IPS-20b (cell line): ENCODE measurements at regions not wholly inside any gene's neighbourhood (a gene's known extent, or its start where the extent isn't known, plus 50 kb on each side); places are given as distances from the start of the nearest gene placed in this dataset.

Source experiments
- H3K27ac ChIP-seq: one replicate; pipeline ENCODE4 v1.5.1; 2013; ENCODE audit warnings: low read length
- H3K27me3 ChIP-seq: 2 replicates; pipeline ENCODE4 v1.6.1; 2013; ENCODE audit warnings: mild to moderate bottlenecking, low read length, inconsistent platforms; ENCODE audit not compliant: insufficient read depth
- H3K36me3 ChIP-seq: 2 replicates; pipeline ENCODE4 v1.6.1; 2013; ENCODE audit warnings: low read depth, mild to moderate bottlenecking, inconsistent platforms, low read length, moderate library complexity; ENCODE audit not compliant: insufficient read depth
- H3K4me1 ChIP-seq: 2 replicates; pipeline ENCODE4 v1.6.1; 2013; ENCODE audit warnings: mild to moderate bottlenecking, control low read depth, inconsistent platforms, low read length, moderate library complexity; ENCODE audit not compliant: insufficient read depth
- H3K4me3 ChIP-seq: 2 replicates; pipeline ENCODE4 v1.5.1; 2013; ENCODE audit warnings: mild to moderate bottlenecking, low read length, inconsistent platforms
- H3K9ac ChIP-seq: 2 replicates; pipeline ENCODE4 v1.6.1; 2013; ENCODE audit warnings: low read depth, mild to moderate bottlenecking, inconsistent platforms, low read length, moderate library complexity
- H3K9me3 ChIP-seq: 2 replicates; pipeline ENCODE4 v1.6.1; 2013; ENCODE audit warnings: mild to moderate bottlenecking, low read depth, low read length, inconsistent platforms; ENCODE audit not compliant: insufficient read depth

DNA sequence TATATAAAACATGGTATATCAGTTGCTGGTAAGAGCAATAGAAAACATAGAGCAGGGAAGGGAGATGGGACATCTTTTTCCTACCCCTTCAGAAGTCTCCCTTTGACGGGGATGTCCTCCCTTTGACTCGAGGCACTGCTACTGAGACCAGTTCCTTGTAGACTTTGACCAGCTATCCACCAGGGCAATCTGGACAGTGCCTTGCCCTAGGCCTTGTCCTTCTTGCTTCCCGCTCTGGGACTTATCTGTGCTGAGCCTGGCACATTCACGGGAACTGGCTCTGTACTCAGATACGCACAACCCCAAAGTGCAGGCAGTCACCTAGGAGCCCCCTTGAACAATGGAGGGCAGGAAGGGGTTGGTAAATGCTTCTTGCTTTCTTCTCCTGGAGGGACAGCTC, 116.6 kb upstream of the ANKH start:
- no peak overlapping the region for H3K4me3 ChIP-seq
- no peak overlapping the region for H3K27ac ChIP-seq
- no peaks in the 10 kb centered on the region for H3K9me3 ChIP-seq
- H3K4me1 ChIP-seq: no peaks in the 10 kb centered on the region
- H3K9ac ChIP-seq: no peak overlapping the region
- no peaks in the 10 kb centered on the region for H3K27me3 ChIP-seq
- no peaks in the 10 kb centered on the region for H3K36me3 ChIP-seq

DNA sequence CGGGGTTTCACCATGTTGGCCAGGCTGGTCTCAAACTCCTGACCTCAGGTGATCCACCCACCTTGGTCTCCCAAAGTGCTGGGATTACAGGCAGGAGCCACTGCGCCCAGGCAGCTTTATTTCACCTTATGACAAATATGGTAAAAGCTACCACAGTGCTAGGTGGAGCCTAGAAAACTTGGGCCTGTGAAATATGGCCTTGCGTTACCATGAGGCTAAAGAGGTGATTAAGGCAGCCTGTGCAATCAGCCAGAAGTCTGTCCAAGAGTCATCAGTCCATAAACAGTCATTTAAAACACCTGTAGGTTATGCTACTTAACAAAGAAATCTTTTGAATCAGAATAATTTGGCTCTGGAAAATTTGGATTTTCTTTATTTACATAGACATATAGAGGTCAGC, 114.8 kb upstream of the ANKH start:
- no peak overlapping the region for H3K27ac ChIP-seq
- no peaks in the 10 kb centered on the region for H3K27me3 ChIP-seq
- no peak overlapping the region for H3K4me3 ChIP-seq
- no peaks in the 10 kb centered on the region for H3K36me3 ChIP-seq
- H3K9ac ChIP-seq: no peak overlapping the region
- no peaks in the 10 kb centered on the region for H3K4me1 ChIP-seq
- no peaks in the 10 kb centered on the region for H3K9me3 ChIP-seq

DNA sequence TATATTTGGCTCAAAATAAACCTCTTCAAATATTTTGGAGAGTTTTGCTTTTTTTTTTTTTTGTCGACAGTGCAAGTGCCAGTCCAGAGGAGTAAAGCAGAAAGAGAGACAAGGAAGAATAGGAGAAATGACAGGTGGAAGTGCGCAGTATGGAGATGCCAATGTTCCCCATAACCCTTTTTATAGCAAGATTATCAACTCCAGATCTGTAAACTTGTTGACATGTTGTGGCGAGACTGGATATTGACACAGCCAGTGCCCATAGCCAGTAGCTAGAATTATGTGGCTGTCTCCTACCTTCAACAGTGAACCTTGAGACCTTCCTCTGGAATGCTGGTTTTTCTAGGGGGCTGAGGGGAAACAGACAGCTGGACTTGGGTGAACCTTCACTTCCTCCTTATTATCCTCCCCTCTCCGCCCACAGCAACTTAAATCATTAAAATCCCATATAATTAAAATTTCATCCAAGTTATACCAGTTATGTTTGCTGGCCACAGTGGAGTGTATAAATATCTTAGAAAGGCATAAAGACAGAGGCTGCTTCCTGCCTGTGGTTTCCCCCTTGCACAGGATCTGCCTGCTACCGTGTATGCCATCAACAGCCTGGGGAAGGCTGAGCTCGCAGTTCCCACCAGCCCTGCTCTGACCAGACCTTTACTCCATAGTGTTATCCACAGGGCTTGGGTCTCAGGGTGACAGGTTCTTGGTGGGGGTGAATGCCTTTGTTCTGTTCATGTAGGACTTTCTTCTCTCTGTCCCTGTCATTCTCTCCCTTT, 112.3 kb upstream of the ANKH start:
- Histone ChIP-seq H3K27me3 (no peaks in the 10 kb centered on the region), H3K4me1 (no peaks in the 10 kb centered on the region), H3K27ac (no peak overlapping the region), H3K4me3 (no peak overlapping the region), H3K9me3 (peaks cover 7% of the 10 kb centered on the region), H3K36me3 (no peaks in the 10 kb centered on the region), H3K9ac (no peak overlapping the region)

DNA sequence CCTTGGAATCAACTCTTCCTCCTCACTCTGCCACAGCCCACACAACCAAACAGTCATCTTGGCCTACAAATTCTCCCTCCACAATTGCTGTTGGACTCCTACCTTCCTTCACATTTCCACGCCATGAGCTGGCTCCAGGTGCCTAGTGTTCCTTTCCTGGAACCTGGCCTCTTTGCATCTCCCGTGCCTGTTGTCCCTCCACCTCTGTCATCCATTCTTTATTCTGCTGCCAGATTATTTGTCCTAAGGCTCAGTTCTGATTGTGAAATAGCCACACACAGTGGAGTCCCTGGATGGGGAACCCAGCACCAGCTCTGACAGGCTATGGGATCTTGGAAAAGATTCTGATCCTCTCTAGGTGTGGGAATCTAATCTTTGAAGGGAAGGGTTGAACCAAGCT, 109.1 kb upstream of the ANKH start:
- Histone ChIP-seq H3K4me1 (no peaks in the 10 kb centered on the region), H3K27me3 (no peaks in the 10 kb centered on the region), H3K27ac (no peak overlapping the region), H3K9ac (no peak overlapping the region), H3K36me3 (no peaks in the 10 kb centered on the region), H3K9me3 (peaks cover 9% of the 10 kb centered on the region), H3K4me3 (no peak overlapping the region)

DNA sequence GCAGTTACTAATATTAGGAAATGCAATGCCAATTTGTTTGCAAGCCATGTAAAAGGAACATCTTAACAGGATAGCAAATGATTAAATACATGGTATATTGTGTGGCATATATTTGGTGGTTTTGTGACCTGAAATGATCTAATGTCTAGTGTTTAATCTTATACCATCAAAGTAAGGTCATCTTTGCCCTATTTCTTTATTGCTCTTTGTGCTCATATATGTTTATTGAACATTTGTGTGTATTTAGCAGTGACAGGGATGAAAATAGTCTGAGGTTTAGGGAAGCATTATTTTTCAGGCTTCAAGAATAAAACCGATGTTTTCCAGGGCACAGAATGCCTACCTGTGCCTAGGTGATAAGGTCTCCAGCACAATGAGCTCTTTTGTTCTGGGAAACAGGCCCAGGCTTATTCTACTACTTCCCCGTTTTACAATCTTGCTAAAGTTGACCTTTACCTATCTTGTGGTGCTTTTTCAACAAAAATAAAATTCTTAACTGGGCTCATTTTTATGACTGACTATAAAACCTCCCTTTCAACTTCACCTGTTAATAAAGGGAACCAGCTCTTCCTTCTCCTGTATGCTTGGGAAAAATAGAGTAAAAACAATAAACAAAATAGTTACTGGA, 105.6 kb upstream of the ANKH start:
- Histone ChIP-seq H3K36me3 (no peaks in the 10 kb centered on the region), H3K4me1 (no peaks in the 10 kb centered on the region)

DNA sequence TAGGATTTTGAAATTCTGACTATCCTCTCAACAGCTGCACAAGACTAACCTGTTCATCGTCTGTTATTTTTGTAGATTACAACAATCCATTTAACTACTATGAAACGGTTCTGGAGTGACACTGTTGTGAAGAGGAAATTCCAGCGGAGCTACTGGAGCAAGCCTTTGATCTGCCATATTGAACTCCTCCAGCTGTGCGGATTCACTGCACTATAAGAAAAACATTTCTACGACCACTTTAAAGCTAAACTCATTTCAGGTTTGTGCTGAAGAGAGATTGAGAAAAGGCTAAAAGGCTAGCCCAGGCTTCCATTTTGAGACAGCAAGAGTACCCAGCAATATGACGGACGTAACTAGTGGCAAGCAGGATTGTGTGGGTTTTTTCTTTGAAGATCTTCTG, 104.9 kb upstream of the ANKH start:
- H3K27me3 ChIP-seq: no peaks in the 10 kb centered on the region
- no peak overlapping the region for H3K4me3 ChIP-seq
- H3K9ac ChIP-seq: no peak overlapping the region
- no peak overlapping the region for H3K27ac ChIP-seq
- no peaks in the 10 kb centered on the region for H3K4me1 ChIP-seq
- H3K9me3 ChIP-seq: peaks cover 9% of the 10 kb centered on the region
- H3K36me3 ChIP-seq: no peaks in the 10 kb centered on the region

More for the DNA sequence above, 105.6 kb upstream of the ANKH start:
- Histone ChIP-seq H3K27me3 (no peaks in the 10 kb centered on the region), H3K9ac (no peak overlapping the region), H3K9me3 (peaks cover 9% of the 10 kb centered on the region), H3K27ac (no peak overlapping the region), H3K4me3 (no peak overlapping the region)

DNA sequence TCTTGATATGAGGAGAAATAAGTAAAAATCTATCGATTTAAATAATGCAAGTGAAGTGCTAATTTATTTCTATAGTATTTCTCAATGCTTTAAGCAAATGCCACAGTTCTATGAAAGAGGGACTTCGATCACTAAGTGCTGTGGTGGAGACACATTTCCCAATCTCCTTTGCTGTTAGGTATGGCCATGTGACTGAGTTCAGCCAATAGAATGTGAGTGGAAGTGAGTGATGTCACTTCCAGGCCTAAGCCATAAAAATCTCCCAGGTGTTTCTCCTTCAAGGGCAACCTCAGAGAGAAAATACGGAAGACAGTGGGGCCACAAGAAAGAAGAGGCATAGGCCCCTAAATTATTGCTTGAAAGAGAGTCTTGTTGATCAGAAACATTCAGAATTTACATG, 100.3 kb upstream of the ANKH start:
- H3K27ac ChIP-seq: no peak overlapping the region
- no peaks in the 10 kb centered on the region for H3K9me3 ChIP-seq
- no peaks in the 10 kb centered on the region for H3K27me3 ChIP-seq
- no peak overlapping the region for H3K4me3 ChIP-seq
- H3K36me3 ChIP-seq: no peaks in the 10 kb centered on the region
- H3K9ac ChIP-seq: no peak overlapping the region
- H3K4me1 ChIP-seq: no peaks in the 10 kb centered on the region

DNA sequence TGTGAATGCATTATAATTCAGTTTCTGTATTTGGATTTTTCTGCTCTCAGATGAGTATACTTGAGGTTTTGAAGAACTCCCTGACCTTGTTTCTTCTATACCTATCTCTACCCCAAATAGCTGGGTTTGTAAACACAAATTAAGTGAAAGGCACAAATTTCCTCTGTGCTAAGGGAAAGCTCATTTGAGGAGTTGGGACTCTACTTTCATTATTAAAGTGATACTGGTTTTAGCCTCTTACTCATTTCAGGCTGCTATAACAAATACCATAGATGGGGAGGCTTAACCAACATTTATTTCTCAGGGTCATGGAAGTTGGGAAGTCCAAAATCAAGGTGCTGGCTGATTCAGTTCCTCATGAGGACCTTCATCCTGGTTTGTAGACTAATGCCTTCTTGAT, 97.2 kb upstream of the ANKH start:
- H3K9ac ChIP-seq: no peak overlapping the region
- H3K36me3 ChIP-seq: no peaks in the 10 kb centered on the region
- H3K4me1 ChIP-seq: no peaks in the 10 kb centered on the region
- H3K9me3 ChIP-seq: no peaks in the 10 kb centered on the region
- no peak overlapping the region for H3K4me3 ChIP-seq
- H3K27ac ChIP-seq: no peak overlapping the region
- H3K27me3 ChIP-seq: no peaks in the 10 kb centered on the region

DNA sequence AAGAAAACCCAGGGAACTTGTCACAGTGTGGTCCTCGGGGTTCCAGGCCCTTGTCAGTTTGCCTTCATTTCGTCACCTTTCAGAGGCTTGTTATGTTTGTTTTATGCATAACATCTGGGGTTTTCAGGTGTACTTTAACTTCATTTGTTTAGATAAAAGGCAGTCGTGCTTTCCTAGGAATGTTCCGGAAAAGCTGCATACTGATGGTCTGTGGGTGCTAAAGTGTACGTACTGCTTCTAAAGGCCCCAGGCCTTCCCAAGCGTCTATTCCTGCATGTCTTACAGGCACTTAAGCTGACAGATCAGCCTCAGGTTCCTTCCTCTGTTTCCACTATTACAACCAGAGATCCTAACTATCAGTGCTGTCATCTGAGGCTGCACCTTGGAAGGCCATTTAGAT, 95.6 kb upstream of the ANKH start:
- no peak overlapping the region for H3K9ac ChIP-seq
- no peak overlapping the region for H3K4me3 ChIP-seq
- no peaks in the 10 kb centered on the region for H3K36me3 ChIP-seq
- H3K27ac ChIP-seq: no peak overlapping the region
- no peaks in the 10 kb centered on the region for H3K27me3 ChIP-seq
- no peaks in the 10 kb centered on the region for H3K4me1 ChIP-seq
- no peaks in the 10 kb centered on the region for H3K9me3 ChIP-seq

DNA sequence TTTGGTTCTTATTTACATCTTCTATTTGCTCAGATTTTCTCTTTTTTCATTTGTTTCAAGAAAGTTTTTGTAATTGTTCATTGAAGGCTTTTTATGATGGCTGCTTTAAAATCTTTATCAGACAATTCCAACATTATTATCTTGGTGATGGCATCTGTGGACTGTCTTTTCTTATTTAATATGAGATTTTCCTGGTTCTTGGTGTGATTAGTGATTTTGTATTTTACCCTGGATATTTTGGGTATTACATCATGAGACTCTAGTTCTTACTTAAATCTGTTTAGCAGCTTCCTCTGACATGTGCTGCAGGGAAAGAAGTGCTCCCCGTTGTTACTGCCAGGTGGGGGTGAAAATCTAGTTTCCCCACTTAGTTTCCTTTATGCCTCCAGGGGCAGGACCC, 94.2 kb upstream of the ANKH start:
- no peaks in the 10 kb centered on the region for H3K4me1 ChIP-seq
- H3K9me3 ChIP-seq: no peaks in the 10 kb centered on the region
- H3K36me3 ChIP-seq: no peaks in the 10 kb centered on the region
- H3K9ac ChIP-seq: no peak overlapping the region
- H3K4me3 ChIP-seq: no peak overlapping the region
- H3K27me3 ChIP-seq: no peaks in the 10 kb centered on the region
- no peak overlapping the region for H3K27ac ChIP-seq

DNA sequence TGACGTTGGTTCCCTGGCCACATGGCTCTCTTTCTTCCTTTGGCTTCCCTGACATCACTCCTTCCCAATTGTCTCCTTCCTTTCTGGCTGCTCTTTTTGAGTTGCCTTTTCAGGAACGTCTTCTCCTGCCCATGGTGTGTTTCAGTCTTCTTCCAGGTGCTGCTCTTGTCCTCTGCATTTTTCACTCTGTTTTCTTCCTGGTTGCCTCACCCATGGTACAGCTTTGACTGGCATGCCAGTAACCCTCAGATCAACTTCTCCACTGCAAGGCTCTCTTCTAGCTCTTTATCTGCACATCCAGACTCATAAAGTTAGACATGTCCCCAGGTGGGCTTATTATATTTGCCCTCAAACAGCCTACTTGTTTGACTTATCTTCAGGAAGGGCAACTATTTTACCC, 91.0 kb upstream of the ANKH start:
- Histone ChIP-seq H3K36me3 (no peaks in the 10 kb centered on the region), H3K27ac (no peak overlapping the region), H3K4me3 (no peak overlapping the region), H3K27me3 (no peaks in the 10 kb centered on the region), H3K9ac (no peak overlapping the region), H3K4me1 (no peaks in the 10 kb centered on the region), H3K9me3 (no peaks in the 10 kb centered on the region)

DNA sequence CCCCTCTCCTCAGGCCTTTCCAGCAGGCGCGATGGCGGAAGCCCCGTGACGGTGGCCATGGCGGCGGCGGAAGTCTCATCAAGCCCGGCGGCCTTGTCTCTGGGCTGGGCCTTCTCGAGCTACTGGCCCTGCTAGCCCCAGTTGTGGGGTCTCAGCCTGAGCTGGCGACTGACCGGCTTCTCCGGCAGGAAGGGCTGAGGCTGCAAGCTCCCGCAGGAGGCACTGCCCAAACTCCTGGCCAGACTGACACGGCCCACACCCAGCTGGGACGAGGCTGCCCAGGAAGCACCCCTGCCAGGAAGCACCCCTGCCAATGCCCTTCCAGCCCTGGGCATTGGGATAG, 88.5 kb upstream of the ANKH start:
- H3K4me3 ChIP-seq: no peak overlapping the region
- no peaks in the 10 kb centered on the region for H3K9me3 ChIP-seq
- no peak overlapping the region for H3K9ac ChIP-seq
- H3K36me3 ChIP-seq: no peaks in the 10 kb centered on the region
- H3K27ac ChIP-seq: no peak overlapping the region
- H3K27me3 ChIP-seq: no peaks in the 10 kb centered on the region
- peaks cover 12% of the 10 kb centered on the region; the same call in 1 of the 2 replicates for H3K4me1 ChIP-seq
